HG03175 (cell line): ENCODE measurements at regions not wholly inside any gene's neighbourhood (a gene's known extent, or its start where the extent isn't known, plus 50 kb on each side); places are given as distances from the start of the nearest gene placed in this dataset.

Experiments used
- ATAC-seq: cut with Tn5 transposase; IDR thresholded peaks from one replicate; pipeline ENCODE4 v1.9.1; 2021; ENCODE audit warnings: mild to moderate bottlenecking, moderate library complexity; ENCODE audit not compliant: unreplicated experiment

- ATAC-seq: no peak
These were observed 1080.8 kb downstream of the TUSC7 start for GRCh38 chr3:117790235-117790987.

- no peak for ATAC-seq
These were observed 1084.2 kb downstream of the TUSC7 start for GRCh38 chr3:117793622-117794265.

- ATAC-seq: no peak
These were observed 1088.6 kb downstream of the TUSC7 start for GRCh38 chr3:117798221-117798620.

GRCh38 chr3:117798687-117799386 is 1089.3 kb downstream of the TUSC7 start:
- ATAC-seq: no peak

DNA sequence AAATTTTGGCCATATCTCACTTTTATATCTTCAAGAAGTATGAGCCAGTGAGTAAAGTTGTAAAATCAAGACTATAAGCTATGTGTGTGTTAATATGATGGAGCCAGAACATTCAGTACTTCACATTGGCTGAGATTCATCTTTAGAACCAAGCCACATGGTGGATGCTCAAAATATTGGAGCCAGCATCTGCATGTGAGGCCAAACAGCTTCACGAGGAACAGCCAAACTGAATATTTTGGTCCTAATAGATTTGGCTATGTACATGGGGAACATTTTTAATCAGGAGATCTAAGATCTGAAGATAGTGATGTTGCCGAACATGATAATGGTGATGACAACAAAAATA is 1089.8 kb downstream of the TUSC7 start:
- ATAC-seq: no peak

GRCh38 chr3:117801912-117802239 is 1092.3 kb downstream of the TUSC7 start:
- ATAC-seq: no peak

DNA sequence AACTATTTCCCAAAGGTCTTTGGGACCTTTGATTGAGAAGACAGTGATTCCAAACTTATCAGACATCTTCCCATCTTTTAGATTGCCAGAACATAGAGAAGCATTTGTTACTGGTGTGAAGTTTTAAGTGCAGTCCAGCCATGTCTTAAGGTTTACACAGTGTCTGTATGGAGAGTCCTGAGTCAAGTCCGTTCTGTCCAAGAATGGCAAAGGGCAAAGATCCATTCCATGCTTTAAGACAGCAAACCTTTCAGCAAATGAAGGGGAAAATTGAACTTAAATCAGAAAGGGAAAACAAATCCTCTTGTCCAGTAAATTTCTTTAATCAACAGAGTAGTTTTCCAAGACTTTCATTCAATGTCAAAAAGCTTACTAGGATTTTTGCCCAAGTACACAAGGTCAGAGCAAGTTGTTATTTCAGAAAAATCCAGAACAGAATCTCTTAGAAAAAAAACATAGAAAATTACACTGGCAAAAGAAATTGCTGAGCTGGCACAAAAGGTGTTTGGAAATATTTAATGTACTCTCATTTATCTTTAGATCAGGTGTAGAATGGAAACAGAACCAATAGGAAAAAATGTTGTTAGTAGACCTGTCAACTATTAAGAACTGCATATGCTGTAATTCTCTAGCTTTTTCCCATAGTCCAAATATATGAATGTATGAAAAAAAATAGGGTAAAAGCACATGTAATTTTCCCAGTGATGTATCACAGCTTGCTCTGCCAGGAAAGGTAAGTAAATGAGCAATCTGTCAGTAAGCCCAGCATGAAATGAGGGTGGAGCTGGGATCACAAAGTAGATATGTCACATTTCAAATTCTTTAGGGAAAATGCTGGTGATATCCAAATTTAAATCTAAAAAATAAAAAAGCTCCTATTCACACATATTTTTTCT is 1099.9 kb downstream of the TUSC7 start:
- no peak for ATAC-seq

GRCh38 chr3:117811786-117812185 is 1102.2 kb downstream of the TUSC7 start:
- no peak for ATAC-seq

DNA sequence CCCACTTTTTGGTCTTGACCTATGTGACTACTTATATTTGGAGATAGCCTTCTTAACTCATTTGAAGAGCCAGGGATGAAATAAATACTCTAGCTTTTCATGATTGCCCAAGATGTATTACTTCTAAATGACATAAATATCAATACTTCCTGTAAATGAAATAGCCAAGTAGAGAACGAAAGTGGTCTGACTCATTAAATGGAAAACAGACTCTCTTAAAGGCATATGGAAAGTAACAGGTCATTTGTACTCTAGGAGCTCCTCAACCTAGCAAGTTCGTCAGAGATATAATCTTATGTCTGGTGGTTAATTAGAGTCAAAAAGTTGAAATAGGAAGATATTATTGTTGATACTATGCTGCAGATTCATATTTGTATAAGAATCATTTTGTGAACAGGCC is 1105.4 kb downstream of the TUSC7 start:
- ATAC-seq: no peak

DNA sequence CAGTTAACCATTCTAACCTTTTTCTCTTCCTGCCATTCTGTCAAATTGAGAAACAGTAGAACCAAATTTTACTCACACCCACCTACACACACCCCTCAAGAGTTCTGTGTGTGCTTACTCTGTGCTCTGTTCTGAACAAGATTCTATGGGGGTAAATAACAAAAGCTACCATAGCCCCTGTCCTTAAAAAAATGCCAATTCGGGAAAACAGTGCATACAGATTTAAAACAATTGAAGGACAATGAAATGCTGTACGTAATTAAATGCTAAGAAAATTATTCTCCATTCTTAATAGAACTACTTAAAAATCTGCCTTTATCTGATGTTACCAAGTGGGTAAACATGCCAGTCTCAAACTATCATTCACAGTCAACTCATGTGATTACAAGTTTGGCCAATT is 1107.5 kb downstream of the TUSC7 start:
- ATAC-seq: no peak

DNA sequence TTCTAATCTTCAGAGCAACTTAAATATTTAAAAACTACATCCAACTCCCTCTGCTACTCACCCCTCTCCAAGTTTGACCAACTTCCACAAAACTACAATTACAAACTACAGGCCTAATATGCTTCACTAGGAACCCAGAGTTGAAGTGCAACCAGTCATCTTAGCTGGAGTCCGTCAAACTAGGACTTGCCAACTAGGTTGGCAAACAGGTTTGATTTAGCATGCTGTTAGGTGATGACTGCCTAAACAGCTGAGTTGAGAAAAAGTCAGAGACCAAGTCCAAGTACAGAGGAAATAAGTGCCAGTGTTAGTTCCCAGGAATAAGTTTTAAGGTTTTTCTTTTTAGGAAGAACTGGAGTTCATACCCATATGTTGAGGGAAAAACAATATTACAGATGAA is 1109.0 kb downstream of the TUSC7 start:
- ATAC-seq: no peak

DNA sequence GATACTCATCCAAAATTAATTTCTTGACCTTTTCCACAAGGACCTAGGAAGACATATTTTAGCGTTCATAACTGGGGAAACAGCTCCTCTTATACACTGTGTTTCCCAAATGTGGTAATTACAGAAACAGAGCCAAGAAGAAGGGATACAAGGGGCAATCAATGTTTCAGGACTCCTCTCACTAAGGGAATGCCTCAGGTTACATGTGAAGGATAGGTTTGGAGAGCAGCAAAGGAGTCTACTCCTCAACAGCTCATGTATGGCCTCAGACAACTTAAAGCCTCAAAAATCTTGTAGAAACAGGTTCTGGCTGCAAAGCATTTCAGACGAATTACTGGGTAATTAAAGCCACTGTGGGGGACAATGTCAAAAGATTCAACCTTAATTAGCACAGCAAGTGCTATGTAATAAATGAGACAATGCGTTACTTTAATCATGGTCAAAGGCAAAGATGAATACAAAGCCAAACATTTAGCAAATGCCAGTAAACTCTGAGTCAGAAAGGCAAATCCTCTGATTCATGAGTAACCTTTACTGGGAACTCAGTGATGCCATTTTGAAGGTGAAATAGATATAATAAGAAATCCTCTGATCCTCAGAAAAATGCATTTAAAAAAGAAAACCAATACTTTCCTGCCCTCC is 1111.2 kb downstream of the TUSC7 start:
- no peak for ATAC-seq

DNA sequence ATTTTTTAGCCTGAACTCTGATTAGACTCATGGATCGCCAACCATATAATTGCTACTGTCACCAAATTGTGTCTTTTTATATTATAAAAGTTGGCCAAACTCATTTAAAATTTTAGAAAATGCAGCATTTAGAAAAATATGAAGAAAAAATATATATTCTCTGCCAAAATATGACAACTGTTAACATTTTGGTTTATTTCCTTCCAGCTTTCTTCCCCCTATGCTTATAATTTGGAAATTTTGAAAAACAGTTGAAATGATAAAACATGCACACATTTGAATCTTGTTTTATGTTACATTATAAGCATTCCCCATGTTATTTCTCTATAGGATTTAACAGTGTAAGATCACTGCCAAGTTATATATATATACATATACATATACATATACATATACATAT is 1112.8 kb downstream of the TUSC7 start:
- ATAC-seq: no peak

- ATAC-seq: no peak
These were observed 1126.7 kb downstream of the TUSC7 start for GRCh38 chr3:117836296-117836695.

DNA sequence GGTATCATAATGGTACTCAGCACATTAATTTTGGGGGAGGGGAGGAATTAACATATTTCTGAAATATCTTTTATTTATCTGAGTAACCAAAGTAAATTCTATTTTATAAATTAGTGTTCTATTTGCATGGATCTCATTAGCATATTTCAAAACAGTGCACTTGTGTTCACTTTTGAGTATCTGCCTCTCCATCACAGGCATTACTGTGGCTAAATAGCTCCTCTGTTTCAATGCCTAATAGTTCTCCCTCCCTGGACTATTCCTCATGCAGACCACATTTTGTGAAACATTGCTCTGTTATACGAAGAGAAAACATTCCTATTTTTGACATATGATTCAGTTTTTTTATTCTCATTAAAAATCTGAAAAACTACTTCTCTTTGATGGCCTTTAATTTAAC is 1127.8 kb downstream of the TUSC7 start:
- no peak for ATAC-seq

GRCh38 chr3:117842086-117842485 is 1132.5 kb downstream of the TUSC7 start:
- no peak for ATAC-seq

- ATAC-seq: no peak
These were observed 1133.8 kb downstream of the TUSC7 start for GRCh38 chr3:117843356-117843755.

DNA sequence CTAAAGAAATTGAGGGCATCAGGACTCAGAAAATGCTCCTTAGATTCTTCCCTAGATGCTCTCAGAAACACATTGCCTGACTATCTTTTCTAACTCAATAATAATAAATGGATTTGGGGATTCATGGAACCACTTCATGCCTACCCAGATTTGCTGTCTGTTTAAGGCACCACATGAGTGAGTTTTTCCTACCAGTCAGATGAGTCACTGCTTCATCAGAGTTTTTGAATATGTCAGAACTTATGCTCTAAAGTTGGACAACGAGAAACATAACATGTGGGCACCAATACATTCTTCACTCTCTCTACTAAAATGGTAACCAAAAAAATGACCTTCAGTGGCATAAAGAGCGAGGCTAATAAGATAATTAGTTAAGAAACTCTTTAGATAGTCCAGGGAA is 1135.1 kb downstream of the TUSC7 start:
- ATAC-seq: no peak

DNA sequence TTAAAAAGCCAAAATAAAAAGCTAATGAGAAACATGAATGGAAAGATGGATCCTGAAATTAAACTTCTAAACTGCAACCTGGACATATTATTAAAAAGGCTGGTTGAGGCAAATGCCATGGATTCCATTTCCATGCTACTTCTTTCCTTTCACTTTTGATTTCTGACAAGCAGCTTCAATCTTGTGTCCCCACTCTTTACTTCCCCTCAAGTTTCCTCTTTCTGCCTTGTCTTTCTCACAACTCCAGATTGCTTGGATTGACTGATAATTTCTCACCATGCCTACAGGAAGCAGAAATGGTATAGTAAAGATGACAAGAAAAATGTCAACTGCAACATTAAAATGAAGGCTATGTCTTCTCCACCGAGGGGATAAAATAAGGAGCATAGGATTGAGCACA is 1136.7 kb downstream of the TUSC7 start:
- ATAC-seq: no peak

DNA sequence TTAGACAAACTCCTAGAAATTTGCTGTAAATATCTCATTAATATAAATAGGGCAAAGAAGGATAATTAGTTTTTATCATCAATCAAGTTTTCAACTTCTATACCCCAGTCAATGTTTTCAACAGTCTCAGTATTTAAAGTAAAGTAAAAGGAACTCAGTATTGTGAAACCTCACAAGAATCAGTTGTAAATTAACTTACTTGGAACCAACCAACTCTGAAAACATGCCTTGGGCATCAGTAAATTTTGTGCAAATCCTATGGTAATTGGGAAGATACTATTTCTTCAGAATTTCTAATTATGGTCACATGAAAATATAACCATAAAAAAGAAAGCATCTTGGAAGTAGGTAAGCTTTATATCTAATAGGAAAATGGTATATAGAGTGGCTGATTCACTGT is 1139.0 kb downstream of the TUSC7 start:
- ATAC-seq: no peak
